GM12873 (cell line): ENCODE measurements at regions not wholly inside any gene's neighbourhood (a gene's known extent, or its start where the extent isn't known, plus 50 kb on each side); places are given as distances from the start of the nearest gene placed in this dataset.

Source experiments
- CTCF ChIP-seq: IDR thresholded peaks from 2 replicates; pipeline ENCODE4 v1.5.1; 2012; ENCODE audit warnings: low read depth, mild to moderate bottlenecking, moderate library complexity, low read length, control low read depth; ENCODE audit not compliant: insufficient read depth; ENCODE audit errors: missing control alignments

- no peak for TF ChIP-seq CTCF
Measured at GRCh38 chr17:14918540-14918939, 346.6 kb downstream of the PMP22 start.

- TF ChIP-seq CTCF = no peak
Measured at GRCh38 chr17:14910916-14911315, 354.2 kb downstream of the PMP22 start.

- TF ChIP-seq CTCF = no peak
Measured at GRCh38 chr17:14904386-14904785, 360.7 kb downstream of the PMP22 start.

- no peak for TF ChIP-seq CTCF
Measured at GRCh38 chr17:14903854-14904253, 361.3 kb downstream of the PMP22 start.

- no peak for TF ChIP-seq CTCF
Measured at GRCh38 chr17:14902803-14903202, 362.3 kb downstream of the PMP22 start.

- TF ChIP-seq CTCF = no peak
Measured at GRCh38 chr17:14902297-14902696, 362.8 kb downstream of the PMP22 start.

- TF ChIP-seq CTCF = no peak
Measured at GRCh38 chr17:14901376-14901775, 363.8 kb downstream of the PMP22 start.
